SU-DHL-6 (cell line): ENCODE measurements at regions not wholly inside any gene's neighbourhood (a gene's known extent, or its start where the extent isn't known, plus 50 kb on each side); places are given as distances from the start of the nearest gene placed in this dataset.

Experiments
- EZH2phosphoT487 ChIP-seq: fragments of 200-600 bp; sonication (generic), shearing (Covaris generic); conservative IDR thresholded peaks from 2 replicates; pipeline ENCODE4 v1.6.1; 2018; ENCODE audit warnings: mild to moderate bottlenecking, antibody characterized with exemption, low read length, moderate library complexity, mixed read lengths
- TF ChIP-seq, protein P1 (sequence below): fragments of 200-600 bp; sonication (generic); IDR thresholded peaks from one replicate; pipeline ENCODE4 v1.5.1; 2017; ENCODE audit warnings: antibody characterized with exemption, mild to moderate bottlenecking, low read length, moderate library complexity; ENCODE audit not compliant: insufficient read depth, poor library complexity, severe bottlenecking

- TF ChIP-seq, protein P1, sequence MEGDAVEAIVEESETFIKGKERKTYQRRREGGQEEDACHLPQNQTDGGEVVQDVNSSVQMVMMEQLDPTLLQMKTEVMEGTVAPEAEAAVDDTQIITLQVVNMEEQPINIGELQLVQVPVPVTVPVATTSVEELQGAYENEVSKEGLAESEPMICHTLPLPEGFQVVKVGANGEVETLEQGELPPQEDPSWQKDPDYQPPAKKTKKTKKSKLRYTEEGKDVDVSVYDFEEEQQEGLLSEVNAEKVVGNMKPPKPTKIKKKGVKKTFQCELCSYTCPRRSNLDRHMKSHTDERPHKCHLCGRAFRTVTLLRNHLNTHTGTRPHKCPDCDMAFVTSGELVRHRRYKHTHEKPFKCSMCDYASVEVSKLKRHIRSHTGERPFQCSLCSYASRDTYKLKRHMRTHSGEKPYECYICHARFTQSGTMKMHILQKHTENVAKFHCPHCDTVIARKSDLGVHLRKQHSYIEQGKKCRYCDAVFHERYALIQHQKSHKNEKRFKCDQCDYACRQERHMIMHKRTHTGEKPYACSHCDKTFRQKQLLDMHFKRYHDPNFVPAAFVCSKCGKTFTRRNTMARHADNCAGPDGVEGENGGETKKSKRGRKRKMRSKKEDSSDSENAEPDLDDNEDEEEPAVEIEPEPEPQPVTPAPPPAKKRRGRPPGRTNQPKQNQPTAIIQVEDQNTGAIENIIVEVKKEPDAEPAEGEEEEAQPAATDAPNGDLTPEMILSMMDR, result no peak
- TF ChIP-seq EZH2phosphoT487, result no peak
Measured at GRCh38 chr5:57414857-57415256, 67.8 kb downstream of the ACTBL2 start.
